ENCODE measurements at regions not wholly inside any gene's neighbourhood (a gene's known extent, or its start where the extent isn't known, plus 50 kb on each side); places are given as distances from the start of the nearest gene placed in this dataset.

GRCh38 chr1:109822749-109823542 is 59.2 kb upstream of the EPS8L3 start:
- no peaks in the 10 kb centered on the region for H3K36me3 ChIP-seq
- peak overlapping the region; percentile 86 for H3K27ac ChIP-seq
- H3K4me3 ChIP-seq = no peak overlapping the region
- H3K4me1 ChIP-seq (replicated peaks) = peaks cover 64% of the 10 kb centered on the region
- peak; percentile 10 to 37 for DNase-seq (ENCODE audit: low read depth in 1 of 2, low spot score in 2 of 2)
- H3K27me3 ChIP-seq (replicated peaks) = no peaks in the 10 kb centered on the region
- no peaks in the 10 kb centered on the region for H3K9me3 ChIP-seq (replicated peaks)

GRCh38 chr1:109821831-109822745 is 58.4 kb upstream of the EPS8L3 start:
- Histone ChIP-seq H3K27ac (peak overlapping the region; percentile 86), H3K9me3 (replicated peaks) (no peaks in the 10 kb centered on the region), H3K4me1 (replicated peaks) (peaks cover 56% of the 10 kb centered on the region), H3K36me3 (no peaks in the 10 kb centered on the region), H3K27me3 (replicated peaks) (no peaks in the 10 kb centered on the region), H3K4me3 (no peak overlapping the region)
- peak; percentile 74 to 85 for DNase-seq (ENCODE audit: low read depth in 1 of 2, low spot score in 2 of 2)

- no peak overlapping the region for H3K4me3 ChIP-seq
- peaks cover 54% of the 10 kb centered on the region for H3K4me1 ChIP-seq (replicated peaks)
Observed at GRCh38 chr1:109821221-109821669, 57.5 kb upstream of the EPS8L3 start.

DNA sequence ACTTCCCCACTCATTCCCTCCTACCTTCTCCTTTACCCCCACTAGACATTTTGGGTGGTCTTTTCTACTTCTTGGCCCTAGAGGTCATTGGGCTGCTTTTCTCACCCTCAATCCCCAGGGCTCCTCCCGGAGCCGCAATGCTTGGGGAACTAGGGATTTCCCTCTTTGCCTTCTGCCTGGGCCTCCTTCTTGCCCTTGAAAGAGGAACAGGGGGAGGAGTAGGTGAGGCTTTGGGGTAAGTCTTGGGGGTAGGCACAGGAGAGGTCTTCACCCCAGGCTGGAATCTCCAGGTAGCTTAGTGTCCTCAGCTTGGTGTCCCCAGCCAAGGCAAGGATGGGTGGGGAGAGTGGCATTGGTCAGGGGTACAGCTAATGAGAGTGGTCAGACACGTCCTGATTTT is 56.2 kb upstream of the EPS8L3 start:
- H3K4me3 ChIP-seq = no peak overlapping the region
- H3K27ac ChIP-seq = no peak overlapping the region
- peaks cover 42% of the 10 kb centered on the region for H3K4me1 ChIP-seq (replicated peaks)
- no peaks in the 10 kb centered on the region for H3K36me3 ChIP-seq
- H3K27me3 ChIP-seq (replicated peaks) = no peaks in the 10 kb centered on the region
- peak in 1 of 2 experiments; percentile 20 for DNase-seq (ENCODE audit: low read depth in 1 of 2, low spot score in 2 of 2)
- H3K9me3 ChIP-seq (replicated peaks) = peaks cover 3% of the 10 kb centered on the region; the same call in 1 of the 2 replicates

More at GRCh38 chr1:109821221-109821669, 57.5 kb upstream of the EPS8L3 start:
- H3K27ac ChIP-seq = peak overlapping the region; percentile 86
- peak; percentile 70 to 93 for DNase-seq (ENCODE audit: low read depth in 1 of 2, low spot score in 2 of 2)
- no peaks in the 10 kb centered on the region for H3K9me3 ChIP-seq (replicated peaks)
- no peaks in the 10 kb centered on the region for H3K27me3 ChIP-seq (replicated peaks)
- no peaks in the 10 kb centered on the region for H3K36me3 ChIP-seq

- H3K4me3 ChIP-seq = no peak overlapping the region
- H3K9me3 ChIP-seq (replicated peaks) = peaks cover 3% of the 10 kb centered on the region; the same call in 1 of the 2 replicates
- no peaks in the 10 kb centered on the region for H3K36me3 ChIP-seq
- H3K27me3 ChIP-seq (replicated peaks) = no peaks in the 10 kb centered on the region
- DNase-seq (ENCODE audit: low read depth in 1 of 2, low spot score in 2 of 2) = peak in 1 of 2 experiments; percentile 30
- no peak overlapping the region for H3K27ac ChIP-seq
- peaks cover 35% of the 10 kb centered on the region for H3K4me1 ChIP-seq (replicated peaks)
Observed at GRCh38 chr1:109818988-109819764, 55.5 kb upstream of the EPS8L3 start.

DNA sequence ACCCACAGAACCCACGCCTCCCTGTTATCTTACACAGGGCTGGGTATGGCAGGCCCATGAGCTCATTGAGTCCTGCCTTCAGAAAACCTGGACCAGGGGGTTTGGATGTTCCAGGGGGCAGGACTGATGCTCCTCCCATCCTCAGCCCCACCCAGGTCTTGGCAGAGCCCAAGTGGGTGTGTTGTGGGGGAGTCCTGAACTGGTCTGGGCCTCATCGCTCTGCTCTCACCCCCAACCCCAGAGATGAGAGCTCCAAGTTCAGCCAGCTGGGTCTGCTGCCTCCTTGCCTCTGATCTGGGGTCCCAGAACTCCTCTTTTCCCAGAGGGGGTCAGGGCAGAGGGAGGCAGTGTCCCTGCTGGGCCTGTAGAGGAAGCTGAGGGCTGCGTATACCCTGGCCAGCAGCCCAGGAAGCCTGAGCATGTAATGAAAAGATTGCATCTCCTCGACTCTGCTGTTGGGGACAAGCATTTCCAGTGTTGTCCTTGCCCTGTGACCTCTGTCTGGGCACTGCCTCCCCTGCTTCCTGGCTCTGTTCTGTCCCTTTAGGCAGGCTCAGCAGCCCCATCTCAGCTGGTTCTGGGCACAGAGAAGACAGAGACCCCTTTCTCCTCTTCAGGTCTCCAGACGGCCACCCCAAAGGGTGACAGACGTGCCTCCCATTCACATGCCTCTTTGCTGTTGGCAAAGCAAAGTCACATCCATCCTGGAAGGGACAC is 54.7 kb upstream of the EPS8L3 start:
- Histone ChIP-seq H3K36me3 (no peaks in the 10 kb centered on the region), H3K27ac (no peak overlapping the region), H3K9me3 (replicated peaks) (peaks cover 3% of the 10 kb centered on the region; the same call in 1 of the 2 replicates), H3K4me3 (no peak overlapping the region), H3K27me3 (replicated peaks) (no peaks in the 10 kb centered on the region), H3K4me1 (replicated peaks) (peaks cover 27% of the 10 kb centered on the region)
- peak in 1 of 2 experiments; percentile 36 for DNase-seq (ENCODE audit: low read depth in 1 of 2, low spot score in 2 of 2)

- H3K27me3 ChIP-seq (replicated peaks) = no peaks in the 10 kb centered on the region
- H3K9me3 ChIP-seq (replicated peaks) = peaks cover 3% of the 10 kb centered on the region; the same call in 1 of the 2 replicates
- no peak overlapping the region for H3K27ac ChIP-seq
- no peaks in the 10 kb centered on the region for H3K36me3 ChIP-seq
- DNase-seq (ENCODE audit: low read depth in 1 of 2, low spot score in 2 of 2) = peak in 1 of 2 experiments; percentile 28
- peaks cover 22% of the 10 kb centered on the region for H3K4me1 ChIP-seq (replicated peaks)
- H3K4me3 ChIP-seq = no peak overlapping the region
Observed at GRCh38 chr1:109817881-109818270, 54.2 kb upstream of the EPS8L3 start.

DNA sequence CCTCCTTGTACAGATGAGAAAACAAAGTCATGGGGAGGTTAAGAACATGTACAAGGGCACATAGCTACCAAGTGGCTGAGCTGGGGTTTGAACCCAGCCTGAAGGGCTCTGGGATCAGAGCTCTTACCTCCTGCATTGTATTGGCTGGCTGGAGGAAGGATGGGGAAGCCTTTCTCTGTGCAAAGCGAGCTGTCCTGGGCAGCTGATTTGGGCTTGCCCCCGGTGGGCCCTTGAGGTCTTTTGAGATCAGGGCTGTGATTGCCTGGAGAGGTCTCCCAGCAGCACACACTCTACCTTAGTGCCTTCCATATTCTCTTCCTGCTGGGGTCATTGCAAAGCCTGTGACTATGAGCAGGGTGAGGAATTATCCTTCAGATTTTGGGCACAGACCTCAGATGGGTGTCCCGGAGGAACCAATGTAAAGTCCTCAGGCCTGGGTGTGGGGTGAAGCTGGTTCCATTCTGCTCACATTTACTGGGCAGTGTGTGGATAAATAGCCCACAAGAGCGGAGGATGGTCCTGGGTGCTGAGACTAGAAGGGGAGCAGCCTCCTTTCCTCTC is 53.3 kb upstream of the EPS8L3 start:
- Histone ChIP-seq H3K27me3 (replicated peaks) (no peaks in the 10 kb centered on the region), H3K36me3 (no peaks in the 10 kb centered on the region), H3K4me3 (no peak overlapping the region), H3K4me1 (replicated peaks) (peaks cover 16% of the 10 kb centered on the region), H3K9me3 (replicated peaks) (peaks cover 3% of the 10 kb centered on the region; the same call in 1 of the 2 replicates), H3K27ac (no peak overlapping the region)
- peak in 1 of 2 experiments; percentile 23 for DNase-seq (ENCODE audit: low read depth in 1 of 2, low spot score in 2 of 2)

DNA sequence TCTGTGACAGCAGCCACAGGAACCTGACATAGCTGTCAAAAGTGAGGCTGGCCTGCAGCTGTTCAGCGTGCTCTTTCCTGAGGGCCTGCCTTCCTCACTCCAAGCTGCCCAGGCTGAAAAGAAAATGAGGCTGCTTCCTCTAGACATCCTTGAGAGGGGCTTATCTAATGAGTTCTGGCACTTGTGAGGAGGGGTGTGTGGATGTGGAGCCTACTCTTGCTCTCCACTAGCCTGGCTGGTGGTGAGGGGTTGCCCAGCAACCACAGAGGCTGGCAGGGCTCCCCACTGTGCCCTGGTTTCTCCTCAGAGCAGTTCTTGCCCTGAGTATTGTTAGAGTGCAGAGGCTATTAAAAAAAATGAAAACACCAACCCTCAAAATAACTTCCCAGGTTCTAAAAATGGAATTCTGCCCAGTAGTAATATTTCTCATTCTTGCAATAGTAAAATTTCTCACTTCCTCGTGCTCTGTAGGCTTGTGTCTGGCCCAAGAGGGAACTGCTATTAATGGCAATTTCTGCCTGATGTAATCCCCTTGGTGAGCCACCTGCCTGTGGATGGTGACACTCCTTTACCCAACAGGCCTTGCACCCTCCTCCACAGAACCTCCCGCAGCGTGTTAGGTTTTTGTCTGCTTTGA is 52.6 kb upstream of the EPS8L3 start:
- H3K27ac ChIP-seq = no peak overlapping the region
- no peaks in the 10 kb centered on the region for H3K27me3 ChIP-seq (replicated peaks)
- H3K9me3 ChIP-seq (replicated peaks) = peaks cover 3% of the 10 kb centered on the region; the same call in 1 of the 2 replicates
- H3K4me3 ChIP-seq = no peak overlapping the region
- DNase-seq (ENCODE audit: low read depth in 1 of 2, low spot score in 2 of 2) = peak in 1 of 2 experiments; percentile 22
- H3K4me1 ChIP-seq (replicated peaks) = peaks cover 16% of the 10 kb centered on the region
- no peaks in the 10 kb centered on the region for H3K36me3 ChIP-seq

DNA sequence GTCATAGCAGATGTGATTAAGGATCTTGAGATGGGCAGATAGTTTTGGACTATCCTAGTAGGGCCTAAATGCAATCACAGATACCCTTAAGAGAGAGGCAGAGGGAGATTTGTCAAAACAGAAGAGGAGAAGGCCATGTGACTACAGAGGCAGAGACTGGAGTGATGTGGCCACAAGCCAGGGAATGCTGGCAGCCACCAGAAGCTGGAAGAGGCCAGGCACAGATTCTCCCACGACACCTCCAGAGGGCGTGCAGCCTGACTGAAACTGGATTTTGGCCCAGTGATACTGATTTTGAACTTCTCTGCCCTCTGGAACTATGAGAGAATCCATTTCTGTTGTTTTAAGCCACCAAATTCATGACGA is 52.1 kb upstream of the EPS8L3 start:
- Histone ChIP-seq H3K27me3 (replicated peaks) (no peaks in the 10 kb centered on the region), H3K4me3 (no peak overlapping the region), H3K9me3 (replicated peaks) (peaks cover 3% of the 10 kb centered on the region; the same call in 1 of the 2 replicates), H3K36me3 (no peaks in the 10 kb centered on the region), H3K27ac (no peak overlapping the region), H3K4me1 (replicated peaks) (peaks cover 15% of the 10 kb centered on the region)
- peak in 1 of 2 experiments; percentile 31 for DNase-seq (ENCODE audit: low read depth in 1 of 2, low spot score in 2 of 2)

GRCh38 chr1:109814993-109815786 is 51.5 kb upstream of the EPS8L3 start:
- Histone ChIP-seq H3K9me3 (replicated peaks) (peaks cover 3% of the 10 kb centered on the region; the same call in 1 of the 2 replicates), H3K4me3 (no peak overlapping the region), H3K27me3 (replicated peaks) (no peaks in the 10 kb centered on the region), H3K4me1 (replicated peaks) (peaks cover 17% of the 10 kb centered on the region), H3K27ac (no peak overlapping the region), H3K36me3 (no peaks in the 10 kb centered on the region)
- DNase-seq (ENCODE audit: low read depth in 1 of 2, low spot score in 2 of 2) = peak in 1 of 2 experiments; percentile 37
